ENCODE measurements at regions not wholly inside any gene's neighbourhood (a gene's known extent, or its start where the extent isn't known, plus 50 kb on each side); places are given as distances from the start of the nearest gene placed in this dataset.

GRCh38 chr5:126171916-126172315 lies 251.3 kb upstream of the GRAMD2B start:
- Mint-ChIP-seq H3K36me3 (ENCODE audit: low read depth) (no peaks in the 10 kb centered on the region), H3K4me3 (no peak overlapping the region), H3K27ac (no peak overlapping the region), H3K27me3 (ENCODE audit: insufficient read depth) (no peaks in the 10 kb centered on the region), H3K4me1 (ENCODE audit: low read depth) (no peaks in the 10 kb centered on the region), H3K9me3 (peaks cover 38% of the 10 kb centered on the region)
- no peak for DNase-seq
- TF ChIP-seq CTCF (IDR thresholded peaks at IDR 0.05), result no peak

- no peaks in the 10 kb centered on the region for H3K36me3 Mint-ChIP-seq (ENCODE audit: low read depth)
- peaks cover 37% of the 10 kb centered on the region for H3K9me3 Mint-ChIP-seq
- no peaks in the 10 kb centered on the region for H3K4me1 Mint-ChIP-seq (ENCODE audit: low read depth)
- H3K27me3 Mint-ChIP-seq (ENCODE audit: insufficient read depth), result no peaks in the 10 kb centered on the region
- no peak overlapping the region for H3K4me3 Mint-ChIP-seq
- H3K27ac Mint-ChIP-seq, result no peak overlapping the region
- DNase-seq, result no peak
- no peak for TF ChIP-seq CTCF (IDR thresholded peaks at IDR 0.05)
Measured at GRCh38 chr5:126172812-126173211, 250.4 kb upstream of the GRAMD2B start.

- DNase-seq, result no peak
- Mint-ChIP-seq H3K9me3 (peaks cover 31% of the 10 kb centered on the region), H3K27ac (no peak overlapping the region), H3K4me1 (ENCODE audit: low read depth) (no peaks in the 10 kb centered on the region), H3K27me3 (ENCODE audit: insufficient read depth) (no peaks in the 10 kb centered on the region), H3K4me3 (no peak overlapping the region), H3K36me3 (ENCODE audit: low read depth) (no peaks in the 10 kb centered on the region)
- TF ChIP-seq CTCF (IDR thresholded peaks at IDR 0.05), result no peak
Measured at GRCh38 chr5:126178521-126178920, 244.7 kb upstream of the GRAMD2B start.

GRCh38 chr5:126182971-126183695 lies 240.1 kb upstream of the GRAMD2B start:
- no peaks in the 10 kb centered on the region for H3K36me3 Mint-ChIP-seq (ENCODE audit: low read depth)
- no peak overlapping the region for H3K4me3 Mint-ChIP-seq
- TF ChIP-seq CTCF (IDR thresholded peaks at IDR 0.05), result no peak
- no peak for DNase-seq
- no peaks in the 10 kb centered on the region for H3K4me1 Mint-ChIP-seq (ENCODE audit: low read depth)
- peaks cover 21% of the 10 kb centered on the region for H3K9me3 Mint-ChIP-seq
- no peaks in the 10 kb centered on the region for H3K27me3 Mint-ChIP-seq (ENCODE audit: insufficient read depth)
- no peak overlapping the region for H3K27ac Mint-ChIP-seq

- Mint-ChIP-seq H3K9me3 (peaks cover 25% of the 10 kb centered on the region), H3K27me3 (ENCODE audit: insufficient read depth) (no peaks in the 10 kb centered on the region), H3K36me3 (ENCODE audit: low read depth) (no peaks in the 10 kb centered on the region), H3K4me1 (ENCODE audit: low read depth) (no peaks in the 10 kb centered on the region), H3K27ac (no peak overlapping the region), H3K4me3 (no peak overlapping the region)
- no peak for TF ChIP-seq CTCF (IDR thresholded peaks at IDR 0.05)
- no peak for DNase-seq
Measured at GRCh38 chr5:126184474-126184873, 238.7 kb upstream of the GRAMD2B start.

Data from HFFc6 (cell line).